HG02943 (cell line): ENCODE measurements at regions not wholly inside any gene's neighbourhood (a gene's known extent, or its start where the extent isn't known, plus 50 kb on each side); places are given as distances from the start of the nearest gene placed in this dataset.

Source experiments
- ATAC-seq: cut with Tn5 transposase; IDR thresholded peaks from one replicate; pipeline ENCODE4 v1.9.1; 2021; ENCODE audit warnings: mild to moderate bottlenecking, low read depth, moderate library complexity; ENCODE audit not compliant: unreplicated experiment

DNA sequence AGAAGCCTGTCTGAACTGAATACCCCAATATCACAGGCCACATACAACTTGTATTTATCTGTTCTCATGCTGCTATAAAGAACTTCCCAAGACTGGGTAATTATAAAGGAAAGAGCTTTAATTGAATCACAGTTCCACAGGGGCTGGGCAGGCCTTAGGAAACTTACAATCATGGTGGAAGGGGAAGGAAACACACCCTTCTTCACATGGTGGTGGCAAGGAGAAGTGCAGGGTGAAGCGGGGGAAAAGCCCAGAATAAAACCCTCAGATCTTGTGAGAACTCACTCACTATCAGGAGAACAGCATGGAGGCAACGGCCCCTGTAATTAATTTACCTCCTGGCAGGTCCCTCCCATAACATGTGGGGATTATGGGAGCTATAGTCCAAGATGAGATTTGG lies 50.3 kb upstream of the FNDC1 start:
- ATAC-seq, result no peak

DNA sequence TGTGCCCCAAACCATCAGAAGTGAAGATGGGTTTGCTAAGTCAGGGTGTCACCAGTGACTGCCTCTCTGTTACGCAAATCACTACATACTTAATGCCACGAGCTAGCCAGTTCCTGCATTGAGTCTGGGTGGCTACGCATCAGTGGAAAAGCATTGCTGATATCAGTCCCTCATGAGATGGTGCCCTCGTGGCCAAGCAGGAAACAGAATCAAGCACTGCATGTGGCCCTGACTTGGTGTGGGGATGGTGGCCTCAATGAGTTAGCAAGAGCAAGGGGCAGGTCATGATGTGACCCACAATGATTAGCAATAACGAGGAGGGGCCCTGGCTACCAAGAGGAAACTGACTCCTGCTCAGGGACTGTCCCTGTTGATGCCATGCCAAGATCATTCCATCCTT lies 51.6 kb upstream of the FNDC1 start:
- no peak for ATAC-seq

DNA sequence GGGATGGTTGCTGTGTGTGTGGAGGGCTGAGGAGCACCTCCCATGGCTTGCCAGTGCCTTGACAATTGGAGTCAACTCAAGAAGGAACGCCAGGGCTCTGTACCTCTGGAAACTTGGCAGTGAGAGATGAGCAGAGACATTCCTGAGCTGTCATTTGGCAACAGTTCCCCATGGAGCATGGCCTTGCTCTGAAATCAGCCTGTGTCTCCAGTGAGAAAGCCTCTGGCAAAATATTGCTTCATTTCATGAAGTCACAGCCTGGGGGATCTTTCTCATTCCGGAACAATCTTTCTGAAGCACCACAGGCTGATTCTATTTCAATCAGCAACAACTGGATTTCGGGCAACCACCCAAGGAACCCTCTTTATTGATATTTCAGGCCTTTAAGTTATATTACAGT lies 52.2 kb upstream of the FNDC1 start:
- no peak for ATAC-seq

GRCh38 chr6:159116343-159116742 lies 52.9 kb upstream of the FNDC1 start:
- ATAC-seq, result no peak

- no peak for ATAC-seq
These were observed 54.6 kb upstream of the FNDC1 start for GRCh38 chr6:159114569-159114968.

DNA sequence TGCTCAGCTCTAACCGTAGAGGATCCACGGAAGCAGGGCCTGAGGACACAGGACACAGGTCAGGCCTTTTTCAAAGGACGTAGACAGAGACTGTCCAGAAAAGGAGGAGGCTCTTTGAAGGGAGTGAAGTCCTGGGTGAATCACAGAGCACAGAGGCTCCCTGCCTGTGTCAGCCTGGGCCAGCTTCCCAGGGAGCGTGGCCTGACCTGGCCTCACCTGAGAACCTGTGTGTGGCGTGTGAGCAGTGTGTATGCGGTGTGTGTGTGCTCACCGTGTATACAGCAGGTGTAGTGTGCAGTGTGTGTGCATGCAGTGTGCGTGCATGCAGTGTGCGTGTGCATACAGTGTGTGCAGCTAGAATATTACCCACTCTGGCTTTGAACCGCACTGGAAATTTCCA lies 56.0 kb upstream of the FNDC1 start:
- no peak for ATAC-seq

DNA sequence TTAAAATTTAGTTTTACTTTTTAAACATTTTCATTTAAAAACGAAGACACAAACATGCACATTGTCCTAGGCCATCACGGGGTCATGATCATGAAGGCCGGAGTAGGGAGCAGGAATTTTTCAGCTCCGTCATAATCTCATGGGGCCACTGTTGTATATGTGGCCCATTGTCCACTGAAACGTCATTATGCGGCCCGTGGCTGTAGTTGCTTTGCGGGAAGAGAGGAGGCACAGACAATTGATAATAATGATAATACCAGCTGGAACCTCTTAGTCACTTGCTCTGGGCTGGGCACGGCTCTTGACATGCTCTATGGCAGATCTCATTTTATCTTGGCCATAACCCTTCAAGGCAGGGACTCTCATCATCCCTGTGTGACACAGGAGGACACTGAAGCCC lies 56.5 kb upstream of the FNDC1 start:
- no peak for ATAC-seq

- no peak for ATAC-seq
These were observed 58.5 kb upstream of the FNDC1 start for GRCh38 chr6:159110748-159111147.

GRCh38 chr6:159110013-159110412 lies 59.2 kb upstream of the FNDC1 start:
- ATAC-seq, result no peak

- no peak for ATAC-seq
These were observed 59.8 kb upstream of the FNDC1 start for GRCh38 chr6:159109391-159109790.

DNA sequence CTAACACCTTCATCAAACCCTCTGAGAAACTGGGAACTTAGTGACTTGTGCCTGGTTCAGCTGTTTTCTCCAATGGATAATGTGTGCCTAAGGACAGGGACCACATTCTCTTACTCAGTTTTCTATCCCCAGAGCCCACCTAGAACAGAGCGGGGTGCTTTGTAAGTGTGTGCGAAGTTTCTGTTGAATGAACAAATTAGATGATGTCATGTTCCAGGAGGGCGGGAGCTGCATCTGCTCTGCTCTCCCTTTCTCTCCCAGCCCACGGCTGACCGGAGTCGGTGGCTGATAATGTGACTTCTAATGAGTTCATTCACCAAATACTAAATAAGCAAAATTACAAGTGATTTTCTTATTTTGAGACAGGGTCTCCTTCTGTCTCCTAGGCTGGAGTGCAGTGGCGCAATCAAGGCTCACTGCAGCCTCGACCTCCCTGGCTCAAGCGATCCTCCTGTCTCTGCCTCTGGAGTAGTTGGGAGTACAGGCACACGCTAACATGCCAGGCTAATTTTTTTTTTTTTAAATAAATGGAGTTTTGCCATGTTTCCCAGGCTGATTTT lies 60.7 kb upstream of the FNDC1 start:
- ATAC-seq, result no peak

GRCh38 chr6:159107451-159108260 lies 61.5 kb upstream of the FNDC1 start:
- ATAC-seq, result no peak

DNA sequence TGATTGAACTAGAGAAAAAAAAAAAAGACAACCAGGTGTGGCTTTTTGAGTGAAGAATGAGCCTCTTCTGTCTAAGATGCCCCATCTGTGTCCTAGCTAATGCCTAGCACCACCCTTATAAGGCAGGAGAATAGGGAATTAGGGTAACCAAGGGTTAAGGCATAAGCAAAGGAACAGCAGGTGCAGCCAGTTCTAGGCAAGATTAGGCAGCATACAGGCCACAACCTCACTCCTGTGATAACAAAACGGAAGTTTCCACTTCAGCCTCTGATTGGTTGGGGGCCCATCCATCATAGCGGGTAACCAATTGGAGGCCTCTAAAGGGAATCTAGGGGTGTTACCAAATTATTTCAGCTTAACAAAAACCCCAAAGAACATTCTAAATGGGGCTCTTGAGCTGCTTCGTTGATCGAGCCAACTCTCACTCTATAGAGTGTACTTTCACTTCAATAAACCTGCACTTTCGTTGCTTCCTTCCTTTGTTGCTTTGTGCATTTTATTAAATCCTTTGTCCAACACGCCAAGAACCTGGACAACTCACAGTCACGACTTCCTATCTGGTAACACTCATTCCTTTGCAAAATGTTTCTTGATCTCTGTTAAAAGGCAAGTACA lies 61.9 kb upstream of the TAGAP start:
- ATAC-seq, result peak; percentile 86

DNA sequence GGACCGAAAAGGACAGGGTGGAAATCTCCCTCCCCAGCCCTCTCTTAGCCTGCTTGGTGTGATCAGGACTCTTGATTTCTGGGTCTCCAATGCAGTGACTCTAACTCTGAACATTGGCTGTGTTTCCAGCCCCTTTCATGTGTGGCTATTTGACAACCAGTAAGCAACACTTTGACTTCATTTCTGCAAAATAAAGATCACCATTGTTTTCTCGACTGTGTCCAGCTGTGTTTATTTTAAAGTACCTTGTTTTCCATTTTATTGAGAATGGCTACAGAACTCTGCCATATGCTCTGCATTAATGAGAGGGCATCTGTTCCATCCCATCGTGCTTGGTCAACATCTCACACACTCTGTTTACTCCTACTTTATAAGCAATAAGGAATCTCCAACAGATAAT lies 60.9 kb upstream of the TAGAP start:
- ATAC-seq, result no peak

GRCh38 chr6:159104931-159105330 lies 60.1 kb upstream of the TAGAP start:
- ATAC-seq, result no peak

DNA sequence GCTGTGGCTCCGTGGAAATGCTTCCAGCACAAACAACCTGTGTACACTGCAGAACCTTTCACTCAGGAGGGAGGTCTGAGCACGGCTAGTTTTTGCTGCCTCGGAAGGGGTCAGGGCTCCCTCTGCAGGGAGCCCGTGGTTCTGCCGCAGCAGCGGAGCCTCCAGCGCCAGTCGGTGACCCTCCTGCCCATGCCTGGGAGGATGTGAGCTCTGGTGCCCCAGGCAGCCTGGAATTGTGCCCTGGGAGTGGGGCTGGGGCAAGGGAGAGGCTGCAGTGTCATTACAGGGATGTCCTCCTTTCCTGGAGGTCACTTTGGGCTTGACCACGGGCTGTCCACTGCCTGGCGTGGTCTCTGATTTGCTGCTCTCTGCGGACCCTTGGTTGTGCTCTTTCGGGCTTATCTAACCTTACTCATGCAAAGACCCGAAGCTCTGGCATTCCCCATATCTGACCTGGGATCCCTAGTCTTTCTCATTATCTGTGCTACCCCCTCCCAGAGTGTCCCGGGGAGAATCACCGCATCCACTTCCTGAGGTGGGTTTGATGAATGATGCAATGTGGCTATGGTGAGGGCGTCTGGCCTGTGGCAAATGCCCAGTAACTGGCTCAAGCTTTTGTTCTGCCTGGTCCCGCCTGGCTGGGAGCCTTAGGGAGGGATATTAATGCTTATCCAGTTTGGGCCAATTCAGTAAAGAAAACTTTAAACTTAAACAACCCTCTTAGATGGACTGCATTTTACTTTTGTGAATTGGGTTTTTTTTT lies 59.6 kb upstream of the TAGAP start:
- peak; percentile 44 for ATAC-seq

GRCh38 chr6:159103396-159104162 lies 58.8 kb upstream of the TAGAP start:
- no peak for ATAC-seq

DNA sequence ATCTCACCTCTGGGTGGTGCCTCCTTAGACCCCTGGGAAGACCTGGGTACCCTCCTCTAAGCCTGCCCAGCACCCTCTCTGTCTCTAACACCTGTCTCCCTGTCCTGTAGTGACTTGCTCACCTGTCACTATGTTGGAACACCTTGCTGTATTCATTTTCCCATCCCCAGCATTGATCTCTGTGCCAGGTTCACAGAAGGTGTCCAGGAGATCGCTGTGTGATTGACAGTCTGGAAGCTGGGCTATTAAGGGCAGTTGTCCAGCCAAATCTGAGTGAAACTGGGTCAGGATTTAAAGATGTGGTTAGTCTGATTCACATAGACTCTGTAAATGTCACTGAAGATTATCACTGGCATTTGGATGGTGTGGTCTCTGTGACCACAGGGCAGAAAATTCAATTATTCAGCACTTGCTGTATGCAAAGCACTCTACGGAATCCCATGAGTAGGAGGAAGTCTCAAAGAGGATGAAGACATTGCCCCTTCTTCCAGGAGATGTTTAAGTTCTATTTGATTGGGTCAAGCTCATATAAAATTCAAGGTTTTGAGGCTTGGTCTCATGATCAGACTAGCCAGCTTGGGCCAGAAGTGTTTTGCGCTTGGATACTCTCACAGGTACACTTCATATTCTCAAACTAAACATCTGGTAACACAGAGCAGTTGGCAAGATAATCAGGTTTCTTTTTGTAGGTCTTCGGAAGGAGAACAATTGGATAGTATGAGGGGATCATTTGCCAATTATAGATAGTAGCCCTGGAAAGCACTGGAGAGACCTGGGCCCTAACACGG lies 57.8 kb upstream of the TAGAP start:
- no peak for ATAC-seq

DNA sequence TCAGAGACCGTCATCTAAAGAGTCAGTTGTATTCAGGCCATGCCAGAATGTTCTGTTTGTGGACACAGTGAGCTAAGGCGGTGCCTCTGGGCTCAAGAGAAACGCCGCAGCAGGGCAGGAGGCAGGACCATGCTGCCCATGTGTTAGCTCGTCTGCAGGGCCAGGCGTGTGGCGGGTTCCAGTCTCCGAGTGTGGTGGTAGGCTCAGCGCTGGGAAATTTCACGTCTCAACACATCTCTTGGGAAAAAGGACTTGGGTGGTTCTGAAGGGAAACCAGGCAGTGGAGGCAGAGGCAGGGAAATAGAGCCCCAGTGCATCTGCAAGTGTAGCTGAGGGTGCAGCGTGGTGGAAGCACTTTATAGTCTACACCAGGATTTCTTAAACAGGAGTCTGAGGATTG lies 56.9 kb upstream of the TAGAP start:
- ATAC-seq, result no peak
